OCI-LY1 (cell line): ENCODE measurements at regions not wholly inside any gene's neighbourhood (a gene's known extent, or its start where the extent isn't known, plus 50 kb on each side); places are given as distances from the start of the nearest gene placed in this dataset.

ENCODE experiments used
- H2AFZ ChIP-seq: fragments of 200-600 bp; sonication (generic), shearing (Covaris generic); 2 replicates; pipeline ENCODE4 v1.6.0; 2014; ENCODE audit warnings: antibody characterized with exemption, mild to moderate bottlenecking, low read length
- H3F3A ChIP-seq: fragments of 200-600 bp; sonication (generic), shearing (Covaris generic); 2 replicates; pipeline ENCODE4 v1.6.0; 2014; ENCODE audit warnings: mild to moderate bottlenecking, antibody characterized with exemption, low read length, moderate library complexity; ENCODE audit not compliant: insufficient read depth
- H3K27ac ChIP-seq: fragments of 200-600 bp; sonication (generic); 2 replicates; pipeline ENCODE4 v1.5.1; 2014; ENCODE audit warnings: low read length, mixed run types, mild to moderate bottlenecking, low read depth; ENCODE audit not compliant: poor library complexity, severe bottlenecking
- H3K27me3 ChIP-seq: fragments of 200-600 bp; sonication (generic); 2 replicates; pipeline ENCODE4 v1.6.0; 2014; ENCODE audit warnings: antibody characterized with exemption, mild to moderate bottlenecking, low read length, moderate library complexity; ENCODE audit not compliant: insufficient read depth
- H3K36me3 ChIP-seq: fragments of 200-600 bp; sonication (generic); 2 replicates; pipeline ENCODE4 v1.6.1; 2014; ENCODE audit warnings: mild to moderate bottlenecking, antibody characterized with exemption, low read length, moderate library complexity, mixed read lengths; ENCODE audit not compliant: insufficient read depth
- H3K4me1 ChIP-seq: fragments of 200-600 bp; sonication (generic); 2 replicates; pipeline ENCODE4 v1.5.1; 2014; ENCODE audit warnings: mild to moderate bottlenecking, low read length, moderate library complexity; ENCODE audit not compliant: insufficient read depth, severe bottlenecking
- H3K4me2 ChIP-seq: fragments of 200-600 bp; sonication (generic), shearing (Covaris generic); 2 replicates; pipeline ENCODE4 v1.6.1; 2014; ENCODE audit warnings: low read length
- H3K4me3 ChIP-seq: fragments of 200-600 bp; sonication (generic); 2 replicates; pipeline ENCODE4 v1.5.1; 2014; ENCODE audit warnings: low read length, low read depth, mild to moderate bottlenecking, mixed read lengths; ENCODE audit not compliant: poor library complexity, severe bottlenecking
- H3K79me2 ChIP-seq: fragments of 200-600 bp; shearing (Covaris generic); 2 replicates; pipeline ENCODE4 v1.6.1; 2016; ENCODE audit warnings: mixed run types, low read length, mixed read lengths; ENCODE audit not compliant: insufficient read depth
- H3K9ac ChIP-seq: fragments of 200-600 bp; sonication (generic), shearing (Covaris generic); 2 replicates; pipeline ENCODE4 v1.6.1; 2014; ENCODE audit warnings: mild to moderate bottlenecking, low read length, mixed read lengths
- H3K9me2 ChIP-seq: fragments of 200-600 bp; sonication (generic), shearing (Covaris generic); 2 replicates; pipeline ENCODE4 v1.6.1; 2014; ENCODE audit warnings: low read depth, mild to moderate bottlenecking, low read length, mixed read lengths
- H3K9me3 ChIP-seq: fragments of 200-600 bp; shearing (Covaris generic); 2 replicates; pipeline ENCODE4 v1.6.1; 2014; ENCODE audit warnings: low read length, mixed read lengths
- H4K20me1 ChIP-seq: fragments of 200-600 bp; sonication (generic), shearing (Covaris generic); 2 replicates; pipeline ENCODE4 v1.6.0; 2016; ENCODE audit warnings: mild to moderate bottlenecking, low read length; ENCODE audit not compliant: insufficient read depth
- CTCF ChIP-seq: fragments of 200-600 bp; sonication (generic), shearing (Covaris generic); IDR thresholded peaks from 2 replicates; pipeline ENCODE4 v1.5.1; 2017; ENCODE audit warnings: mild to moderate bottlenecking, antibody characterized with exemption, low read length, moderate library complexity, mixed read lengths
- EZH2 ChIP-seq: fragments of 200-600 bp; sonication (generic), shearing (Covaris generic); IDR thresholded peaks from 2 replicates; pipeline ENCODE4 v1.8.0; 2017; ENCODE audit warnings: borderline replicate concordance, mixed run types, mild to moderate bottlenecking, antibody characterized with exemption, low read length, moderate library complexity, mixed read lengths

DNA sequence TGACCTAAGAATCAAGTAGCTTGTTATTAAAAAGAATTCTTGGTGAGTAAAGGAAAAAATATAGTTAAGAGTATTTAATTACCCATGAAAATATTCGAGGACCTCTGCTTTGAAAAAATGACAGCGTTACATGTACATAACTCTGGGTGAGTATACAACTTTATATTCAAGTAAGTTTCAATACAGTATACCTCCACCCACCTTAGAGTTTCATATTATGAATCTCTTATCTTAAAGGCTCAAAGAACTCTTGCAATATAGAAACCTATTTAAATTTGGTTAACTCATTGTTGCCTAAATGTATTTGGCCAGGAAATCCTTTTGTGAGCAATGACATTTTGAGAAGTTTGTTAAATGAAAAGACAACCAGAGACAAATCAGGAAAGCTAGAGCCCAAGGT is 138.2 kb downstream of the QDPR start:
- Histone ChIP-seq H3K9ac (no peak overlapping the region), H3K79me2 (no peaks in the 10 kb centered on the region), H3K36me3 (no peaks in the 10 kb centered on the region), H3K27me3 (no peaks in the 10 kb centered on the region), H3K9me3 (no peaks in the 10 kb centered on the region), H2AFZ (no peak overlapping the region), H4K20me1 (no peaks in the 10 kb centered on the region), H3K27ac (no peak overlapping the region), H3K4me1 (no peaks in the 10 kb centered on the region), H3K4me3 (no peak overlapping the region), H3F3A (no peaks in the 10 kb centered on the region), H3K4me2 (no peak overlapping the region), H3K9me2 (no peaks in the 10 kb centered on the region)
- TF ChIP-seq CTCF, result no peak
- TF ChIP-seq EZH2, result no peak

DNA sequence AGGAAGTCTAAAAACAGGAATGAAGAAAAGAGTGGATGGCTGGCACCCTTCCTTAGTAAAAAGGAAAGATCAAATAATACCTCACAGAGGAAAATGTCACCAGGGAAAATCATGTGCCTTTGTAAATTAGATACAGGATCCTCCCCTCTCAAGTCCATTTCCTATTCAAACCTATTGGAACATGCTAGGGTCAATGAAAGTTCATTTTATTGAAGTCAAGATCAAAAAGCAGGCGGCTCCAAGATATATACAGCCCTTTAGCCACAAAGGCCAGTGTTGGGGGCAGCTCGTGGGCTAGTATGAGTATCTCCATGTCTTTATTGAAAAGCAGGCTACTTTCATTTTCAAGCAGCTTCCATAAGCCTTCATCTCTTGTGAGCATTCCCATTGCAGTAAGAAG is 141.1 kb downstream of the QDPR start:
- no peaks in the 10 kb centered on the region for H3K36me3 ChIP-seq
- H3K4me1 ChIP-seq, result no peaks in the 10 kb centered on the region
- no peaks in the 10 kb centered on the region for H3K9me2 ChIP-seq
- no peaks in the 10 kb centered on the region for H3F3A ChIP-seq
- no peaks in the 10 kb centered on the region for H3K79me2 ChIP-seq
- no peaks in the 10 kb centered on the region for H4K20me1 ChIP-seq
- no peak overlapping the region for H2AFZ ChIP-seq
- no peak overlapping the region for H3K4me3 ChIP-seq
- H3K9me3 ChIP-seq, result no peaks in the 10 kb centered on the region
- H3K27me3 ChIP-seq, result no peaks in the 10 kb centered on the region
- H3K27ac ChIP-seq, result no peak overlapping the region
- no peak overlapping the region for H3K4me2 ChIP-seq
- no peak overlapping the region for H3K9ac ChIP-seq
- TF ChIP-seq EZH2 (no peak), CTCF (no peak)

GRCh38 chr4:17368408-17368807 is 143.5 kb downstream of the QDPR start:
- Histone ChIP-seq H3K9ac (no peak overlapping the region), H3K79me2 (no peaks in the 10 kb centered on the region), H3K36me3 (no peaks in the 10 kb centered on the region), H3K9me3 (no peaks in the 10 kb centered on the region), H3K9me2 (no peaks in the 10 kb centered on the region), H3F3A (no peaks in the 10 kb centered on the region), H4K20me1 (no peaks in the 10 kb centered on the region), H3K4me2 (no peak overlapping the region), H3K27ac (no peak overlapping the region), H3K27me3 (no peaks in the 10 kb centered on the region), H3K4me1 (no peaks in the 10 kb centered on the region), H2AFZ (no peak overlapping the region), H3K4me3 (no peak overlapping the region)
- TF ChIP-seq EZH2, result no peak

DNA sequence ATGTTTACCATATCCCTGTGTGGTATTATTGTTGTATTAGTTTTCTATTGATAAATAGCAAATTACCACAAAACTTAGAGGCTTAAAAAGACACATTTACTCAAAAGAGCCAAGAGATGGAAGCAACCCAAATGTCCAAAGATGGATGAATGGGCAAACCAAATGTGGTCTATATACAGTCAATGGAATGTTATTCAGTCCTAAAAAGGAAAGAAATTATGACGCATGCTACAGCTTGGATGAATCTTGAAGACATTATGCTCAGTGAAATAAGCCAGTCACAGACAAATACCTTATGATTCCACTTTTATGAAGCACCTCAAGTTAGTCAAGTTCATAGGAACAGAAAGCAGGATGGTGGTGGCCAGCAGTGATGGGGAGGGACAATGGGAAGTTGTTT is 144.7 kb downstream of the QDPR start:
- Histone ChIP-seq H4K20me1 (no peaks in the 10 kb centered on the region), H3K4me2 (no peak overlapping the region), H3K36me3 (no peaks in the 10 kb centered on the region), H3K4me3 (no peak overlapping the region), H3K27ac (no peak overlapping the region), H3K9me2 (no peaks in the 10 kb centered on the region), H3K9me3 (no peaks in the 10 kb centered on the region), H3K79me2 (no peaks in the 10 kb centered on the region), H3K9ac (no peak overlapping the region), H3K27me3 (no peaks in the 10 kb centered on the region), H3K4me1 (no peaks in the 10 kb centered on the region), H3F3A (no peaks in the 10 kb centered on the region), H2AFZ (no peak overlapping the region)
- TF ChIP-seq CTCF (no peak), EZH2 (no peak)
